ENCODE measurements at regions not wholly inside any gene's neighbourhood (a gene's known extent, or its start where the extent isn't known, plus 50 kb on each side); places are given as distances from the start of the nearest gene placed in this dataset.

DNA sequence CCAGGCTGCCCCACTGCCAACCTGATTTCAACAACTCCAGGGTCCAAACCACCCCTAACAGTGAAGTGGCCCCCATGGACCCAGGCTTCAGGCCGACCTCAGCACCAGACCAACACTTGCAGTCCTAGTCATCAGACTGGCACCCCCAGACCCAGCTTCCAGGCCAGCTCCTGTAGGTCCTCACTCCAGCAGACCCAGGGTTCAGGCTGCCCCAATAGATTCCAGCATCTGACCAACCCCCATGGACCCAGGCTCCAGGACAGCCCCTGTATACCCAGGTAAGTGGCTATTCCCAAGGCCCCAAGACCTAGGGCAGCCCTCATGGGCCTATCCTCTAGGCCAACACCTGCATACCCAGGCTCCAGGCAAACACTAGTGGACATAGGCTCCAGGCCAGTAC, 193.8 kb upstream of the OBI1 start:
- H3K9me3 ChIP-seq (ENCODE audit: control insufficient read depth, insufficient read depth, low read depth, low read length), result no peaks in the 10 kb centered on the region
- no peak overlapping the region for H3K4me3 ChIP-seq (ENCODE audit: low read depth in 2 of 2, low read length in 2 of 2)
- no peaks in the 10 kb centered on the region for H3K27me3 ChIP-seq (ENCODE audit: control insufficient read depth, insufficient read depth, low read length)
- DNase-seq (ENCODE audit: low read depth, low spot score) (no peak), ATAC-seq (no peak)
- TF ChIP-seq POLR2AphosphoS5 (IDR thresholded peaks at IDR 0.05; ENCODE audit: low read depth, low read length) (no peak), TCF7L2 (IDR thresholded peaks at IDR 0.05; ENCODE audit: low read depth, low read length) (no peak), CTCF (IDR thresholded peaks at IDR 0.05) (no peak), SIN3A (IDR thresholded peaks at IDR 0.05; ENCODE audit: borderline replicate concordance, insufficient read depth, low read depth, low read length) (no peak)
- TF ChIP-seq, protein P1, sequence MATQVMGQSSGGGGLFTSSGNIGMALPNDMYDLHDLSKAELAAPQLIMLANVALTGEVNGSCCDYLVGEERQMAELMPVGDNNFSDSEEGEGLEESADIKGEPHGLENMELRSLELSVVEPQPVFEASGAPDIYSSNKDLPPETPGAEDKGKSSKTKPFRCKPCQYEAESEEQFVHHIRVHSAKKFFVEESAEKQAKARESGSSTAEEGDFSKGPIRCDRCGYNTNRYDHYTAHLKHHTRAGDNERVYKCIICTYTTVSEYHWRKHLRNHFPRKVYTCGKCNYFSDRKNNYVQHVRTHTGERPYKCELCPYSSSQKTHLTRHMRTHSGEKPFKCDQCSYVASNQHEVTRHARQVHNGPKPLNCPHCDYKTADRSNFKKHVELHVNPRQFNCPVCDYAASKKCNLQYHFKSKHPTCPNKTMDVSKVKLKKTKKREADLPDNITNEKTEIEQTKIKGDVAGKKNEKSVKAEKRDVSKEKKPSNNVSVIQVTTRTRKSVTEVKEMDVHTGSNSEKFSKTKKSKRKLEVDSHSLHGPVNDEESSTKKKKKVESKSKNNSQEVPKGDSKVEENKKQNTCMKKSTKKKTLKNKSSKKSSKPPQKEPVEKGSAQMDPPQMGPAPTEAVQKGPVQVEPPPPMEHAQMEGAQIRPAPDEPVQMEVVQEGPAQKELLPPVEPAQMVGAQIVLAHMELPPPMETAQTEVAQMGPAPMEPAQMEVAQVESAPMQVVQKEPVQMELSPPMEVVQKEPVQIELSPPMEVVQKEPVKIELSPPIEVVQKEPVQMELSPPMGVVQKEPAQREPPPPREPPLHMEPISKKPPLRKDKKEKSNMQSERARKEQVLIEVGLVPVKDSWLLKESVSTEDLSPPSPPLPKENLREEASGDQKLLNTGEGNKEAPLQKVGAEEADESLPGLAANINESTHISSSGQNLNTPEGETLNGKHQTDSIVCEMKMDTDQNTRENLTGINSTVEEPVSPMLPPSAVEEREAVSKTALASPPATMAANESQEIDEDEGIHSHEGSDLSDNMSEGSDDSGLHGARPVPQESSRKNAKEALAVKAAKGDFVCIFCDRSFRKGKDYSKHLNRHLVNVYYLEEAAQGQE (IDR thresholded peaks at IDR 0.05; ENCODE audit: insufficient read depth in 1 of 2, low read depth in 2 of 2, low read length in 1 of 2), result no peak
- H3K36me3 ChIP-seq (ENCODE audit: control insufficient read depth, insufficient read depth, low read length), result no peaks in the 10 kb centered on the region
- ChIA-PET CTCF (no interaction called here), POLR2A (no interaction called here)
- no TSS peak for BruUV-seq (replicated peaks)
- H3K4me1 ChIP-seq (ENCODE audit: control insufficient read depth, insufficient read depth, low read length), result no peaks in the 10 kb centered on the region
- in situ Hi-C loops (cut with HindIII; ENCODE audit: low pct_unique_long_range_greater_than_20kb, low sequenced_read_pairs), result no loop called here
- intact Hi-C loops (cut with micrococcal nuclease; ENCODE audit: unreplicated experiment), result no loop called here
- H3K27ac ChIP-seq (ENCODE audit: low read length), result no peak overlapping the region

DNA sequence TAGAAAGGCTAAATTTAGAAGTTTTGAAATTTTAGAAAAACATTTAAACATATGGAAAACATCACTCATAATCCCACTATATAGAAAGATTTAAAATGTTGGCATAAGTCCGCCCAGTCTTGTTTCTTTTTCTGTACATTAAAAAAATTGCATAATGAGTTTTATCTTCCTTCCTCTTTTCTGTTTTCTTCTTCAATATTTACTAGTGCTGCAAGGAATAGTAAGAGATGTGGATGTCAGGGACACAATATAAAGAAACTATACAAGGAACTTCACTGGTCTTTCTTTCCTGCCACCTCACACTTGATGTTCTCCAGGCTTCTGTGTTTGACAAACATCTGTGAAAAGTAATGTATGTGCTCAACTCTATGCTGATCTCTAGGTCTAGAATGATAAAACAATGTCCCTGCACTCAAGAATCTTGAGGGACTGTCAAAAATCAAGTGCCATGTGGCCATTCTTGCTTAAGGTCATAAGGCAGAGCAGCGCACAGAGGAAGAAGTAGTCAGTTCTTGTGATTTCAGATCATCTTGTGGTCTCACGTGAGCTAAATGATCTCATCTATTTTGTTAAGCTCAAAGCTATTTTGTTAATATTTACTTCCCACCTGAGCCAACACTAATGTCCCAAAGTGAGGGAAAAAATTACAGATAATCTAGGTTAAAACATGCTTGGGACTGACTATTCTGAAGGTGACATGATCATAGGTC, 186.9 kb upstream of the OBI1 start:
- ATAC-seq, result no peak
- no peak for DNase-seq (ENCODE audit: low read depth, low spot score)
- BruUV-seq (replicated peaks), result no TSS peak
- Histone ChIP-seq H3K36me3 (ENCODE audit: control insufficient read depth, insufficient read depth, low read length) (no peaks in the 10 kb centered on the region), H3K27ac (ENCODE audit: low read length) (no peak overlapping the region), H3K4me3 (ENCODE audit: low read depth in 2 of 2, low read length in 2 of 2) (no peak overlapping the region), H3K9me3 (ENCODE audit: control insufficient read depth, insufficient read depth, low read depth, low read length) (no peaks in the 10 kb centered on the region), H3K4me1 (ENCODE audit: control insufficient read depth, insufficient read depth, low read length) (no peaks in the 10 kb centered on the region), H3K27me3 (ENCODE audit: control insufficient read depth, insufficient read depth, low read length) (no peaks in the 10 kb centered on the region)
- no peak for TF ChIP-seq POLR2AphosphoS5 (IDR thresholded peaks at IDR 0.05; ENCODE audit: low read depth, low read length)
- no peak for TF ChIP-seq TCF7L2 (IDR thresholded peaks at IDR 0.05; ENCODE audit: low read depth, low read length)
- no peak for TF ChIP-seq CTCF (IDR thresholded peaks at IDR 0.05)
- TF ChIP-seq, protein P1 (IDR thresholded peaks at IDR 0.05; ENCODE audit: insufficient read depth in 1 of 2, low read depth in 2 of 2, low read length in 1 of 2), result no peak
- TF ChIP-seq SIN3A (IDR thresholded peaks at IDR 0.05; ENCODE audit: borderline replicate concordance, insufficient read depth, low read depth, low read length), result no peak
- CTCF ChIA-PET, result no interaction called here
- in situ Hi-C loops (cut with HindIII; ENCODE audit: low pct_unique_long_range_greater_than_20kb, low sequenced_read_pairs) (no loop called here), intact Hi-C loops (cut with micrococcal nuclease; ENCODE audit: unreplicated experiment) (no loop called here)
- POLR2A ChIA-PET, result no interaction called here

All from Panc1 (cell line).